ENCODE measurements at regions not wholly inside any gene's neighbourhood (a gene's known extent, or its start where the extent isn't known, plus 50 kb on each side); places are given as distances from the start of the nearest gene placed in this dataset.

- H3K4me1 ChIP-seq (ENCODE audit: control insufficient read depth, insufficient read depth, low read length): peaks cover 2% of the 10 kb centered on the region
- intact Hi-C loops (cut with DNase I): no loop called here
- H3K9me3 ChIP-seq (ENCODE audit: control insufficient read depth, low read length): no peaks in the 10 kb centered on the region
- WGBS: 8% methylated on average over 1 of the region's 1 CpG
- DNase-seq: no peak
- no peak overlapping the region for H3K4me3 ChIP-seq (ENCODE audit: low read length)
- H3K27me3 ChIP-seq (ENCODE audit: control insufficient read depth, insufficient read depth): no peaks in the 10 kb centered on the region
- no peak overlapping the region for H3K27ac ChIP-seq (ENCODE audit: low read length)
- ATAC-seq: no peak
Observed at GRCh38 chr2:45134014-45134413, 124.8 kb upstream of the SIX2 start.

- Histone ChIP-seq H3K9me3 (ENCODE audit: control insufficient read depth, low read length) (no peaks in the 10 kb centered on the region), H3K27me3 (ENCODE audit: control insufficient read depth, insufficient read depth) (no peaks in the 10 kb centered on the region), H3K4me3 (ENCODE audit: low read length) (no peak overlapping the region), H3K27ac (ENCODE audit: low read length) (no peak overlapping the region), H3K4me1 (ENCODE audit: control insufficient read depth, insufficient read depth, low read length) (peaks cover 2% of the 10 kb centered on the region)
- 75% methylated on average over 4 of the region's 4 CpGs for WGBS
- no peak for DNase-seq
- ATAC-seq: no peak
- intact Hi-C loops (cut with DNase I): no loop called here
Observed at GRCh38 chr2:45132551-45132950, 123.3 kb upstream of the SIX2 start.

GRCh38 chr2:45131587-45131986 lies 122.3 kb upstream of the SIX2 start:
- H3K4me3 ChIP-seq (ENCODE audit: low read length): no peak overlapping the region
- DNase-seq: no peak
- H3K9me3 ChIP-seq (ENCODE audit: control insufficient read depth, low read length): no peaks in the 10 kb centered on the region
- intact Hi-C loops (cut with DNase I): no loop called here
- ATAC-seq: no peak
- WGBS: 75% methylated on average over 14 of the region's 14 CpGs
- H3K27me3 ChIP-seq (ENCODE audit: control insufficient read depth, insufficient read depth): no peaks in the 10 kb centered on the region
- H3K4me1 ChIP-seq (ENCODE audit: control insufficient read depth, insufficient read depth, low read length): peaks cover 2% of the 10 kb centered on the region
- H3K27ac ChIP-seq (ENCODE audit: low read length): no peak overlapping the region

- WGBS: 66% methylated on average over 2 of the region's 2 CpGs
- H3K9me3 ChIP-seq (ENCODE audit: control insufficient read depth, low read length): no peaks in the 10 kb centered on the region
- H3K4me1 ChIP-seq (ENCODE audit: control insufficient read depth, insufficient read depth, low read length): peaks cover 2% of the 10 kb centered on the region
- intact Hi-C loops (cut with DNase I): no loop called here
- no peak overlapping the region for H3K27ac ChIP-seq (ENCODE audit: low read length)
- ATAC-seq (no peak), DNase-seq (no peak)
- H3K4me3 ChIP-seq (ENCODE audit: low read length): no peak overlapping the region
- no peaks in the 10 kb centered on the region for H3K27me3 ChIP-seq (ENCODE audit: control insufficient read depth, insufficient read depth)
Observed at GRCh38 chr2:45130736-45131135, 121.5 kb upstream of the SIX2 start.

- WGBS: 36% methylated on average over 1 of the region's 1 CpG
Observed at GRCh38 chr2:45128580-45128997, 119.3 kb upstream of the SIX2 start.

GRCh38 chr2:45127891-45128290 lies 118.6 kb upstream of the SIX2 start:
- Histone ChIP-seq H3K4me3 (ENCODE audit: low read length) (no peak overlapping the region), H3K27me3 (ENCODE audit: control insufficient read depth, insufficient read depth) (no peaks in the 10 kb centered on the region), H3K9me3 (ENCODE audit: control insufficient read depth, low read length) (no peaks in the 10 kb centered on the region), H3K4me1 (ENCODE audit: control insufficient read depth, insufficient read depth, low read length) (no peaks in the 10 kb centered on the region), H3K27ac (ENCODE audit: low read length) (no peak overlapping the region)
- DNase-seq (no peak), ATAC-seq (no peak)
- 94% methylated on average over 4 of the region's 4 CpGs for WGBS
- intact Hi-C loops (cut with DNase I): no loop called here

More at GRCh38 chr2:45128580-45128997, 119.3 kb upstream of the SIX2 start:
- DNase-seq (peak; percentile 53 to 61 (median 55)), ATAC-seq (peak; percentile 33 to 76)
- no peaks in the 10 kb centered on the region for H3K9me3 ChIP-seq (ENCODE audit: control insufficient read depth, low read length)
- H3K4me3 ChIP-seq (ENCODE audit: low read length): no peak overlapping the region
- H3K27ac ChIP-seq (ENCODE audit: low read length): no peak overlapping the region
- no peaks in the 10 kb centered on the region for H3K4me1 ChIP-seq (ENCODE audit: control insufficient read depth, insufficient read depth, low read length)
- intact Hi-C loops (cut with DNase I): no loop called here
- no peaks in the 10 kb centered on the region for H3K27me3 ChIP-seq (ENCODE audit: control insufficient read depth, insufficient read depth)

GRCh38 chr2:45127321-45127720 lies 118.1 kb upstream of the SIX2 start:
- Histone ChIP-seq H3K27me3 (ENCODE audit: control insufficient read depth, insufficient read depth) (no peaks in the 10 kb centered on the region), H3K27ac (ENCODE audit: low read length) (no peak overlapping the region), H3K9me3 (ENCODE audit: control insufficient read depth, low read length) (no peaks in the 10 kb centered on the region), H3K4me1 (ENCODE audit: control insufficient read depth, insufficient read depth, low read length) (no peaks in the 10 kb centered on the region), H3K4me3 (ENCODE audit: low read length) (no peak overlapping the region)
- WGBS: 77% methylated on average over 6 of the region's 6 CpGs
- DNase-seq (no peak), ATAC-seq (no peak)
- intact Hi-C loops (cut with DNase I): no loop called here

- Histone ChIP-seq H3K27me3 (ENCODE audit: control insufficient read depth, insufficient read depth) (no peaks in the 10 kb centered on the region), H3K9me3 (ENCODE audit: control insufficient read depth, low read length) (no peaks in the 10 kb centered on the region), H3K27ac (ENCODE audit: low read length) (no peak overlapping the region), H3K4me1 (ENCODE audit: control insufficient read depth, insufficient read depth, low read length) (no peaks in the 10 kb centered on the region), H3K4me3 (ENCODE audit: low read length) (no peak overlapping the region)
- no peak for ATAC-seq
- 87% methylated on average over 4 of the region's 4 CpGs for WGBS
- intact Hi-C loops (cut with DNase I): no loop called here
- no peak for DNase-seq
Observed at GRCh38 chr2:45125232-45125631, 116.0 kb upstream of the SIX2 start.

- Histone ChIP-seq H3K4me3 (ENCODE audit: low read length) (no peak overlapping the region), H3K9me3 (ENCODE audit: control insufficient read depth, low read length) (no peaks in the 10 kb centered on the region), H3K4me1 (ENCODE audit: control insufficient read depth, insufficient read depth, low read length) (no peaks in the 10 kb centered on the region), H3K27me3 (ENCODE audit: control insufficient read depth, insufficient read depth) (no peaks in the 10 kb centered on the region), H3K27ac (ENCODE audit: low read length) (no peak overlapping the region)
- no peak for DNase-seq
- no peak for ATAC-seq
- WGBS: 90% methylated on average over 5 of the region's 5 CpGs
- intact Hi-C loops (cut with DNase I): no loop called here
Observed at GRCh38 chr2:45124456-45124855, 115.2 kb upstream of the SIX2 start.

GRCh38 chr2:45123521-45124191 lies 114.4 kb upstream of the SIX2 start:
- WGBS: 91% methylated on average over 6 of the region's 6 CpGs
- Histone ChIP-seq H3K9me3 (ENCODE audit: control insufficient read depth, low read length) (no peaks in the 10 kb centered on the region), H3K27me3 (ENCODE audit: control insufficient read depth, insufficient read depth) (no peaks in the 10 kb centered on the region), H3K27ac (ENCODE audit: low read length) (no peak overlapping the region), H3K4me1 (ENCODE audit: control insufficient read depth, insufficient read depth, low read length) (no peaks in the 10 kb centered on the region), H3K4me3 (ENCODE audit: low read length) (no peak overlapping the region)
- ATAC-seq (no peak), DNase-seq (no peak)
- intact Hi-C loops (cut with DNase I): no loop called here

- ATAC-seq (no peak), DNase-seq (no peak)
- WGBS: 80% methylated on average over 2 of the region's 2 CpGs
- Histone ChIP-seq H3K27me3 (ENCODE audit: control insufficient read depth, insufficient read depth) (no peaks in the 10 kb centered on the region), H3K4me3 (ENCODE audit: low read length) (no peak overlapping the region), H3K4me1 (ENCODE audit: control insufficient read depth, insufficient read depth, low read length) (no peaks in the 10 kb centered on the region), H3K9me3 (ENCODE audit: control insufficient read depth, low read length) (no peaks in the 10 kb centered on the region), H3K27ac (ENCODE audit: low read length) (no peak overlapping the region)
- intact Hi-C loops (cut with DNase I): no loop called here
Observed at GRCh38 chr2:45123065-45123464, 113.8 kb upstream of the SIX2 start.
